ENCODE measurements at regions not wholly inside any gene's neighbourhood (a gene's known extent, or its start where the extent isn't known, plus 50 kb on each side); places are given as distances from the start of the nearest gene placed in this dataset.
"Not testable (repeated sequence)": the region's sequence is repeated elsewhere in the genome, so short reads cannot be mapped to it uniquely, and the experiment has no call there.

GRCh38 chr6:57898850-57899249 lies 581.4 kb downstream of the PRIM2 start:
- H3K9me3 Mint-ChIP-seq; H3K27ac Mint-ChIP-seq; ATAC-seq (ENCODE audit: low read depth in 2 of 2); H3K4me1 Mint-ChIP-seq; H3K36me3 Mint-ChIP-seq; H3K4me3 Mint-ChIP-seq; DNase-seq; H3K27me3 Mint-ChIP-seq: not testable (repeated sequence)

GRCh38 chr6:57900687-57901399 lies 583.4 kb downstream of the PRIM2 start:
- not testable (repeated sequence) for ATAC-seq (ENCODE audit: low read depth in 2 of 2); H3K4me3 Mint-ChIP-seq; H3K9me3 Mint-ChIP-seq; H3K36me3 Mint-ChIP-seq; H3K27ac Mint-ChIP-seq; H3K4me1 Mint-ChIP-seq; H3K27me3 Mint-ChIP-seq; DNase-seq

GRCh38 chr6:57901445-57901844 lies 584.0 kb downstream of the PRIM2 start:
- not testable (repeated sequence) for H3K27ac Mint-ChIP-seq; ATAC-seq (ENCODE audit: low read depth in 2 of 2); H3K9me3 Mint-ChIP-seq; H3K4me1 Mint-ChIP-seq; H3K27me3 Mint-ChIP-seq; H3K36me3 Mint-ChIP-seq; H3K4me3 Mint-ChIP-seq; DNase-seq

GRCh38 chr6:57904356-57904755 lies 586.9 kb downstream of the PRIM2 start:
- DNase-seq; H3K4me1 Mint-ChIP-seq; H3K27me3 Mint-ChIP-seq; H3K4me3 Mint-ChIP-seq; ATAC-seq (ENCODE audit: low read depth in 2 of 2); H3K27ac Mint-ChIP-seq; H3K9me3 Mint-ChIP-seq; H3K36me3 Mint-ChIP-seq: not testable (repeated sequence)

GRCh38 chr6:57915300-57915699 lies 597.9 kb downstream of the PRIM2 start:
- DNase-seq; H3K9me3 Mint-ChIP-seq; H3K27ac Mint-ChIP-seq; H3K27me3 Mint-ChIP-seq; H3K36me3 Mint-ChIP-seq; H3K4me1 Mint-ChIP-seq; H3K4me3 Mint-ChIP-seq; ATAC-seq (ENCODE audit: low read depth in 2 of 2): not testable (repeated sequence)

GRCh38 chr6:57942966-57943365 lies 625.5 kb downstream of the PRIM2 start:
- not testable (repeated sequence) for DNase-seq; ATAC-seq (ENCODE audit: low read depth in 2 of 2); H3K4me1 Mint-ChIP-seq; H3K9me3 Mint-ChIP-seq; H3K4me3 Mint-ChIP-seq; H3K27me3 Mint-ChIP-seq; H3K27ac Mint-ChIP-seq; H3K36me3 Mint-ChIP-seq

GRCh38 chr6:57946084-57946768 lies 628.8 kb downstream of the PRIM2 start:
- not testable (repeated sequence) for H3K27ac Mint-ChIP-seq; DNase-seq; H3K4me3 Mint-ChIP-seq; ATAC-seq (ENCODE audit: low read depth in 2 of 2); H3K4me1 Mint-ChIP-seq; H3K36me3 Mint-ChIP-seq; H3K27me3 Mint-ChIP-seq; H3K9me3 Mint-ChIP-seq

- H3K27ac Mint-ChIP-seq; DNase-seq; H3K4me3 Mint-ChIP-seq; H3K9me3 Mint-ChIP-seq; H3K36me3 Mint-ChIP-seq; H3K4me1 Mint-ChIP-seq; ATAC-seq (ENCODE audit: low read depth in 2 of 2); H3K27me3 Mint-ChIP-seq: not testable (repeated sequence)
These were observed 629.3 kb downstream of the PRIM2 start for GRCh38 chr6:57946769-57947091.

GRCh38 chr6:57948481-57948880 lies 631.1 kb downstream of the PRIM2 start:
- not testable (repeated sequence) for ATAC-seq (ENCODE audit: low read depth in 2 of 2); H3K4me3 Mint-ChIP-seq; H3K27me3 Mint-ChIP-seq; DNase-seq; H3K9me3 Mint-ChIP-seq; H3K27ac Mint-ChIP-seq; H3K36me3 Mint-ChIP-seq; H3K4me1 Mint-ChIP-seq

- not testable (repeated sequence) for H3K36me3 Mint-ChIP-seq, H3K27ac Mint-ChIP-seq, H3K4me1 Mint-ChIP-seq
These were observed 633.0 kb downstream of the PRIM2 start for GRCh38 chr6:57950430-57950829.

GRCh38 chr6:57966757-57967156 lies 649.3 kb downstream of the PRIM2 start:
- H3K4me1 Mint-ChIP-seq; H3K9me3 Mint-ChIP-seq; ATAC-seq (ENCODE audit: low read depth in 2 of 2); H3K4me3 Mint-ChIP-seq; H3K36me3 Mint-ChIP-seq; H3K27ac Mint-ChIP-seq; DNase-seq: not testable (repeated sequence)
- H3K27me3 Mint-ChIP-seq = peaks cover 28 to 44% (median 31%) of the 10 kb centered on the region in 3 donors

More at GRCh38 chr6:57950430-57950829, 633.0 kb downstream of the PRIM2 start:
- not testable (repeated sequence) for H3K27me3 Mint-ChIP-seq; ATAC-seq (ENCODE audit: low read depth in 2 of 2); H3K4me3 Mint-ChIP-seq; DNase-seq; H3K9me3 Mint-ChIP-seq

- H3K4me3 Mint-ChIP-seq; ATAC-seq (ENCODE audit: low read depth in 2 of 2); H3K4me1 Mint-ChIP-seq; H3K27ac Mint-ChIP-seq; DNase-seq; H3K36me3 Mint-ChIP-seq; H3K9me3 Mint-ChIP-seq: not testable (repeated sequence)
- H3K27me3 Mint-ChIP-seq = peaks cover 24 to 49% (median 42%) of the 10 kb centered on the region in 3 donors
These were observed 654.5 kb downstream of the PRIM2 start for GRCh38 chr6:57971956-57972355.

GRCh38 chr6:57974653-57975052 lies 657.2 kb downstream of the PRIM2 start:
- peaks cover 18 to 28% (median 28%) of the 10 kb centered on the region in 3 donors for H3K27me3 Mint-ChIP-seq
- DNase-seq (no peak), ATAC-seq (ENCODE audit: low read depth in 2 of 2) (no peak)
- no peak overlapping the region for H3K27ac Mint-ChIP-seq
- H3K9me3 Mint-ChIP-seq = peaks cover 0 to 9% (median 0%) of the 10 kb centered on the region in 7 donors
- H3K4me3 Mint-ChIP-seq = peak overlapping the region in 1 of 8 donors; percentile 61
- no peaks in the 10 kb centered on the region for H3K4me1 Mint-ChIP-seq
- no peaks in the 10 kb centered on the region for H3K36me3 Mint-ChIP-seq

GRCh38 chr6:57975127-57975526 lies 657.7 kb downstream of the PRIM2 start:
- not testable (repeated sequence) for DNase-seq; H3K4me1 Mint-ChIP-seq; ATAC-seq (ENCODE audit: low read depth in 2 of 2); H3K9me3 Mint-ChIP-seq; H3K27ac Mint-ChIP-seq; H3K36me3 Mint-ChIP-seq
- Mint-ChIP-seq H3K4me3 (peak overlapping the region in 1 of 8 donors; percentile 61), H3K27me3 (peaks cover 13 to 26% (median 25%) of the 10 kb centered on the region in 3 donors)
